ENCODE measurements at regions not wholly inside any gene's neighbourhood (a gene's known extent, or its start where the extent isn't known, plus 50 kb on each side); places are given as distances from the start of the nearest gene placed in this dataset.

- Histone ChIP-seq H4K91ac (replicated peaks; ENCODE audit: insufficient read length, low read length) (no peak overlapping the region), H2AK5ac (ENCODE audit: low read depth, low read length) (no peak overlapping the region; the same call in 1 of the 2 replicates), H3K9ac (replicated peaks in 1 of 4; ENCODE audit: extremely low read depth in 1 of 4, low read depth in 3 of 4, low read length in 3 of 4) (no peak overlapping the region), H3K23ac (ENCODE audit: insufficient read length) (no peak overlapping the region), H4K8ac (ENCODE audit: extremely low read depth, insufficient read depth, low read length) (no peak overlapping the region), H4K5ac (ENCODE audit: insufficient read length, low read depth, low read length) (no peak overlapping the region), H3K18ac (ENCODE audit: extremely low read depth, low read length) (no peak overlapping the region), H2BK15ac (ENCODE audit: low read length) (no peak overlapping the region), H4K20me1 (replicated peaks in 1 of 2; ENCODE audit: control insufficient read depth in 1 of 2, insufficient read depth in 2 of 2, low read length in 2 of 2) (no peaks in the 10 kb centered on the region), H2BK20ac (ENCODE audit: low read length) (no peak overlapping the region), H3K56ac (replicated peaks; ENCODE audit: insufficient read length, low read depth, low read length) (no peak overlapping the region), H2AFZ (ENCODE audit: low read length) (0 out of 2 replicates have a peak overlapping the region, but pooled peaks have one; percentile 25), H3K27me3 (replicated peaks in 1 of 4; ENCODE audit: control insufficient read depth in 3 of 4, extremely low read depth in 1 of 4, insufficient read depth in 3 of 4, low read length in 3 of 4) (no peaks in the 10 kb centered on the region), H3K36me3 (ENCODE audit: control insufficient read depth in 2 of 4, insufficient read depth in 4 of 4, low read length in 3 of 4) (no peaks in the 10 kb centered on the region), H2BK12ac (ENCODE audit: low read depth, low read length) (no peak overlapping the region), H2BK120ac (replicated peaks; ENCODE audit: low read depth, low read length) (peak overlapping the region; percentile 77), H3K4me2 (ENCODE audit: insufficient read depth in 1 of 2, low read depth in 2 of 2, low read length in 2 of 2) (no peak overlapping the region), H3K79me2 (ENCODE audit: control insufficient read depth in 1 of 2, insufficient read depth in 2 of 2, low read length in 2 of 2) (no peaks in the 10 kb centered on the region), H3K79me1 (ENCODE audit: low read depth, low read length) (no peaks in the 10 kb centered on the region), H3K4ac (replicated peaks; ENCODE audit: insufficient read length, low read depth, low read length) (no peak overlapping the region), H3K9me3 (ENCODE audit: insufficient read depth in 2 of 2, low read depth in 1 of 2, low read length in 1 of 2) (no peaks in the 10 kb centered on the region), H3K27ac (ENCODE audit: low read depth, low read length) (no peak overlapping the region), H3K23me2 (ENCODE audit: low read depth, low read length) (no peaks in the 10 kb centered on the region), H2BK5ac (ENCODE audit: low read depth, low read length) (no peak overlapping the region), H3K14ac (ENCODE audit: insufficient read length) (no peak overlapping the region), H3K4me3 (ENCODE audit: extremely low read depth in 1 of 4, insufficient read depth in 2 of 4, low read depth in 3 of 4, low read length in 4 of 4) (no peak overlapping the region), H3K4me1 (replicated peaks in 1 of 4; ENCODE audit: control insufficient read depth in 3 of 4, insufficient read depth in 4 of 4, low read length in 3 of 4) (no peaks in the 10 kb centered on the region)
- DNase-seq (ENCODE audit: low read depth in 1 of 2, low spot score in 2 of 2) (no peak), FAIRE-seq (no peak)
- ChIA-PET POLR2A (ENCODE audit: partially characterized antibody) (no interaction called here), CTCF (ENCODE audit: partially characterized antibody) (no interaction called here)
- 97% methylated on average over 3 of the region's 3 CpGs; no CpG with 5 or more reads in 1 of the 2 experiments for WGBS, 2 experiments (ENCODE audit: extremely low coverage in 1 of 2, insufficient coverage in 1 of 2, insufficient read length in 1 of 2, insufficient replicate concordance in 2 of 2, low coverage in 1 of 2, low lambda C conversion rate in 2 of 2, missing lambda C conversion rate in 1 of 2)
- TF ChIP-seq TEAD4 (IDR thresholded peaks at IDR 0.05; ENCODE audit: low read depth, low read length) (no peak), ZNF274 (IDR thresholded peaks at IDR 0.05; ENCODE audit: borderline replicate concordance, extremely low read depth, low read length) (no peak), ATF2 (IDR thresholded peaks at IDR 0.05; ENCODE audit: low read length) (no peak), MAFK (IDR thresholded peaks at IDR 0.05; ENCODE audit: low read depth, low read length) (no peak), RAD21 (IDR thresholded peaks at IDR 0.05 in 1 of 2, conservative IDR thresholded peaks at IDR 0.05 in 1 of 2; ENCODE audit: low read depth in 2 of 2, low read length in 2 of 2) (no peak), KDM1A (IDR thresholded peaks at IDR 0.05; ENCODE audit: borderline replicate concordance, low read length) (peak; percentile 82), TAF1 (IDR thresholded peaks at IDR 0.05; ENCODE audit: low read depth, low read length) (no peak), JUN (IDR thresholded peaks at IDR 0.05; ENCODE audit: low read depth, low read length) (no peak), HDAC2 (IDR thresholded peaks at IDR 0.05; ENCODE audit: borderline replicate concordance in 1 of 2, low read depth in 2 of 2, low read length in 2 of 2) (0 out of 4 replicates have a peak, but pooled peaks of 1 of the 2 experiments have one; percentile 66), CEBPB (IDR thresholded peaks at IDR 0.05; ENCODE audit: low read depth, low read length) (no peak), JUND (IDR thresholded peaks at IDR 0.05; ENCODE audit: low read length) (no peak), ATF3 (IDR thresholded peaks at IDR 0.05; ENCODE audit: insufficient read depth, low read depth, low read length) (no peak)
Observed at GRCh38 chr10:109464949-109465348, 458.4 kb downstream of the XPNPEP1 start.
